ENCODE measurements at regions not wholly inside any gene's neighbourhood (a gene's known extent, or its start where the extent isn't known, plus 50 kb on each side); places are given as distances from the start of the nearest gene placed in this dataset.

DNA sequence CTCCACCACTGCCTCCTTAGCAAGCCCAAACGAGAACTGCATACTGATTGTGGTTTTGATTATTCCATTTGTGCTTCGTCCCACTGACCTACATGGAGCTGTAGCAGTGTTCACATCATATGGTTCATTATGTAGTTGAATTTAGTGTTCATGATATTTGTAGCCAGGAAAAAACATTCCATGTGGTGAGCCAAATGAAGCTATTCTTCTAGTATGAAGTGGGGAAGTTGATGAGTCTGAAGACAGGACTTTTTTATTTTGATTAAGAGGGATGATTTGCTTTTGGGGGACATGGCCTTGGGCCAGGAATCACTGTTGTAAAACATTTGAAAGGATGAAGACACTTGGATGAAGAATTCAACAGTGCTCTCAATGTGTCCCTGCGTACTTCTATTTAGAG lies 192.9 kb upstream of the SLC27A6 start:
- Histone ChIP-seq H3K4me1 (no peaks in the 10 kb centered on the region), H3K9me3 (no peaks in the 10 kb centered on the region), H3K36me3 (no peaks in the 10 kb centered on the region), H3K27me3 (no peaks in the 10 kb centered on the region), H3K4me3 (no peak overlapping the region), H3K27ac (no peak overlapping the region)
- no peak for TF ChIP-seq POLR2A (IDR thresholded peaks at IDR 0.05)
- TF ChIP-seq, protein P1, sequence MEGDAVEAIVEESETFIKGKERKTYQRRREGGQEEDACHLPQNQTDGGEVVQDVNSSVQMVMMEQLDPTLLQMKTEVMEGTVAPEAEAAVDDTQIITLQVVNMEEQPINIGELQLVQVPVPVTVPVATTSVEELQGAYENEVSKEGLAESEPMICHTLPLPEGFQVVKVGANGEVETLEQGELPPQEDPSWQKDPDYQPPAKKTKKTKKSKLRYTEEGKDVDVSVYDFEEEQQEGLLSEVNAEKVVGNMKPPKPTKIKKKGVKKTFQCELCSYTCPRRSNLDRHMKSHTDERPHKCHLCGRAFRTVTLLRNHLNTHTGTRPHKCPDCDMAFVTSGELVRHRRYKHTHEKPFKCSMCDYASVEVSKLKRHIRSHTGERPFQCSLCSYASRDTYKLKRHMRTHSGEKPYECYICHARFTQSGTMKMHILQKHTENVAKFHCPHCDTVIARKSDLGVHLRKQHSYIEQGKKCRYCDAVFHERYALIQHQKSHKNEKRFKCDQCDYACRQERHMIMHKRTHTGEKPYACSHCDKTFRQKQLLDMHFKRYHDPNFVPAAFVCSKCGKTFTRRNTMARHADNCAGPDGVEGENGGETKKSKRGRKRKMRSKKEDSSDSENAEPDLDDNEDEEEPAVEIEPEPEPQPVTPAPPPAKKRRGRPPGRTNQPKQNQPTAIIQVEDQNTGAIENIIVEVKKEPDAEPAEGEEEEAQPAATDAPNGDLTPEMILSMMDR (IDR thresholded peaks at IDR 0.05), result no peak
- no peak for DNase-seq

DNA sequence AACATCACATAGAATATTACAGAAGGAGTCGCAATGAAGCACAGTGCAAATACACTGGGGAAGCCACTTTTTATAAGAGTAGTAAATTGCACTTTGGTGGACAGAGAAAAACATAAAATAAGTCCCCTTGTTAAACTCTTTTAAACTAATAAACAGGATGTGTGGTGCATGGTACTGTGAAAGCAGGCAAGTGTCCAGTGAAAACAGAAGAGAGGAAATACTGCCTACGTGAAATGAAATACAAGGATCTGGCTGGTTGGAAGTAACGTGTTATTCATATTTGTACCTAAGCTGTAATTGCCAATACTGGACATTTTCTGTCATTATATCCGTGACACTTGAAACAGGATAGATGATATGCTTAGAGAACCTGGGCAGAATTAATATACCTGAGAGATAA lies 191.9 kb upstream of the SLC27A6 start:
- H3K9me3 ChIP-seq, result no peaks in the 10 kb centered on the region
- no peaks in the 10 kb centered on the region for H3K4me1 ChIP-seq
- H3K27me3 ChIP-seq, result no peaks in the 10 kb centered on the region
- TF ChIP-seq, protein P1 (IDR thresholded peaks at IDR 0.05), result no peak
- no peak for TF ChIP-seq POLR2A (IDR thresholded peaks at IDR 0.05)
- H3K4me3 ChIP-seq, result no peak overlapping the region
- no peak for DNase-seq
- no peaks in the 10 kb centered on the region for H3K36me3 ChIP-seq
- H3K27ac ChIP-seq, result no peak overlapping the region

DNA sequence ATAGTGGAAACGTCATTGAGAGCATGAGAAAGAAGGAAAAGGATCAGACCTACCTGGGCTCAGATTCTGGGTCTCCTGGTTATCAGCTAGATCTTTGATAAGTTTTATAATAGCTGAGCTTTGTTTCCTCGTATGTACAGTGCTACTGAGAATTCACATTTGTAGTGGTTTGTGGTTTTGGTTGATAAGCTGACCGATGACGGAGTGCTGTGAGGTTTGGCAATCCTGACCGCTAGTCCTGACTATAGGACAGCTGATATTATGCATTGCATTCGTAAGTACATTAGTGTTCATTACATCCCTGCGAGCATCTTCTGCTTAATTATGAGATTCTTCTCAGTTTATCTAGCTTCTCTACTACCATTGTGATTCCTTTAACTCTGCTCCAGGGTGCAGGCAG lies 190.7 kb upstream of the SLC27A6 start:
- H3K9me3 ChIP-seq, result no peaks in the 10 kb centered on the region
- no peak overlapping the region for H3K4me3 ChIP-seq
- no peak for TF ChIP-seq POLR2A (IDR thresholded peaks at IDR 0.05)
- TF ChIP-seq, protein P1 (IDR thresholded peaks at IDR 0.05), result no peak
- H3K4me1 ChIP-seq, result no peaks in the 10 kb centered on the region
- no peaks in the 10 kb centered on the region for H3K36me3 ChIP-seq
- no peaks in the 10 kb centered on the region for H3K27me3 ChIP-seq
- H3K27ac ChIP-seq, result no peak overlapping the region
- no peak for DNase-seq

DNA sequence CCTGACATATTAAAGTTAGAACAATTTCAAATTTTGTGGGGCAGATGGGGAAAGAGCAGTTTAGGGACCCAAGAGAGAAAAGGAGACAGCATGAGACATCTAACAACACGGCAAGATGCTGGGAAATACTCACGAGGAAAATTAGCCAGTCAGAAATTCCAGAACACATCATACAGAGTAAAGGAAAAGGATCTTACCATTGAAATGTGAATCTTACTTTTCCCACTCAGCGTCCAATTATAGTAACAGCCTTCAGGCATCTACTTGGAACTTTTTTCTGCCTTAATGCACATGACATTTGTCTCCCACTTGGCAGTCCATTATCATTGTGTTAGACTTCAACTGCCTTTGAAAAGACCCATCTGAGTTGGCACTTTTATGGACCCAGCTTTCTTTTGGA lies 189.7 kb upstream of the SLC27A6 start:
- Histone ChIP-seq H3K9me3 (no peaks in the 10 kb centered on the region), H3K27me3 (no peaks in the 10 kb centered on the region), H3K4me3 (no peak overlapping the region), H3K27ac (no peak overlapping the region), H3K4me1 (no peaks in the 10 kb centered on the region), H3K36me3 (no peaks in the 10 kb centered on the region)
- no peak for TF ChIP-seq POLR2A (IDR thresholded peaks at IDR 0.05)
- TF ChIP-seq, protein P1 (IDR thresholded peaks at IDR 0.05), result no peak
- no peak for DNase-seq

DNA sequence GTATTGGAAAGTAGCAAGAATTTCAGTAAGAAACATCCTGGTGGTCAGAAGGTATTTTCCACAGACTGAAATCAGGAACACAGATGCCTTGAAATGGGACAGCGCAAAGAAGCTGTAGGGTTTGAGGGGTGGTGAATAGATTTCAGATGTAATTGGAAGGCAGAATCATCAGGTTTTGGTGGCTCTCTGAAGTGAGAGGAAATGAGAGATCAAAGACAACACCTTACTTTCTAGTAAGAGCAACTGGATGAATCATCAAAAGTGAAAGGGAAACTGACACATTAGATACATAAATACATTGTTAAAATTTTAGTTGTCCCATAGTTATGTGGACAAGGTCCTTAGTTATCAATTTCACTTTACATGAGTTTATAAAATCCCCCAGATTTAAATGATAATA lies 188.2 kb upstream of the SLC27A6 start:
- Histone ChIP-seq H3K36me3 (no peaks in the 10 kb centered on the region), H3K27ac (no peak overlapping the region), H3K4me1 (no peaks in the 10 kb centered on the region), H3K27me3 (no peaks in the 10 kb centered on the region), H3K9me3 (no peaks in the 10 kb centered on the region), H3K4me3 (no peak overlapping the region)
- DNase-seq, result no peak
- TF ChIP-seq, protein P1 (IDR thresholded peaks at IDR 0.05), result no peak
- no peak for TF ChIP-seq POLR2A (IDR thresholded peaks at IDR 0.05)

DNA sequence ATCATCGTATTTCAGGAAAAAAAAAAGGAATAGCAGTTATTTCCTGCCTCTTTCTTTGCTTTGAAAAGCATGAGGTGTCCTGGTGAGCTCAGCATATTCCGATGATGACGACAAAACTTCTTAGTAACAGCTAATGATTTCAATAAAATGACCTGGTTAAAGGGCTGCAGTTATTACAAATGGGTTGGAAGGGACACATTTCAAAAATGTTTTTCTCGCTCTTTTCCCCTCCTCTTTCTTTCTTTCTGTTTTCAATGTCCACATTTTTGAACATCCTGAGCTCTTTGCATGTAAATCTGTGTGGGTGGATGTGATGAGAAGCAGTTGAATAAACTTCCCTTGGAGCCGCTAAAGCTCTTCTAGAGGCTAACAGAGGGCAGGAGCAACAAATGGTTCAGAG lies 186.8 kb upstream of the SLC27A6 start:
- H3K27me3 ChIP-seq, result no peaks in the 10 kb centered on the region

More for the DNA sequence above, 186.8 kb upstream of the SLC27A6 start:
- no peak overlapping the region for H3K27ac ChIP-seq
- DNase-seq, result no peak
- TF ChIP-seq, protein P1 (IDR thresholded peaks at IDR 0.05), result no peak
- TF ChIP-seq POLR2A (IDR thresholded peaks at IDR 0.05), result no peak
- H3K4me1 ChIP-seq, result no peaks in the 10 kb centered on the region
- H3K9me3 ChIP-seq, result no peaks in the 10 kb centered on the region
- H3K36me3 ChIP-seq, result no peaks in the 10 kb centered on the region
- no peak overlapping the region for H3K4me3 ChIP-seq

Data from Peyer's patch (tissue), 4 donors.